Thoracic aorta (tissue), 2 donors: ENCODE measurements at regions not wholly inside any gene's neighbourhood (a gene's known extent, or its start where the extent isn't known, plus 50 kb on each side); places are given as distances from the start of the nearest gene placed in this dataset.
A peak's percentile ranks its signal among the peaks of the same experiment; 100 is the strongest.

Experiments
- ATAC-seq: fragments of 150-250 bp; one replicate; pipeline ENCODE4 v1.8.0; 2017; ENCODE audit warnings: low read depth; ENCODE audit not compliant: insufficient number of reproducible peaks, low FRiP score
- DNase-seq: peaks from one replicate; pipeline ENCODE4 v3.0.0-alpha.2; 2020; ENCODE audit warnings: low spot score
- H3K27ac ChIP-seq, 2 donors: fragments of 200-600 bp; sonication (generic); 1 replicate in 1 of 2; 2 replicates in 1 of 2; pipeline ENCODE4 v1.5.1; 2016; ENCODE audit warnings: mild to moderate bottlenecking in 2 of 2, moderate library complexity in 2 of 2
- H3K27me3 ChIP-seq: fragments of 200-600 bp; sonication (generic); replicated peaks from 2 replicates; pipeline ENCODE4 v1.6.0; 2016; ENCODE audit warnings: mild to moderate bottlenecking; ENCODE audit not compliant: insufficient read depth
- H3K36me3 ChIP-seq: fragments of 200-600 bp; sonication (generic); one replicate; pipeline ENCODE4 v1.5.1; 2016
- H3K4me1 ChIP-seq, 2 donors: fragments of 200-600 bp; sonication (generic); 1 replicate in 1 of 2; 2 replicates in 1 of 2; pipeline versions ENCODE4 v1.5.1 to v1.6.0; 2016; ENCODE audit warnings: low read depth in 2 of 2, mild to moderate bottlenecking in 1 of 2; ENCODE audit not compliant: control insufficient read depth in 1 of 2
- H3K4me3 ChIP-seq: fragments of 200-600 bp; sonication (generic); 2 replicates; pipeline ENCODE4 v1.5.1; 2016; ENCODE audit warnings: mild to moderate bottlenecking
- H3K9me3 ChIP-seq: fragments of 200-600 bp; sonication (generic); 2 replicates; pipeline ENCODE4 v1.5.1; 2016
- TF ChIP-seq, protein P1 (sequence below): fragments of 200-600 bp; sonication (generic); IDR thresholded peaks from one replicate; pipeline ENCODE4 v1.5.1; 2019; ENCODE audit warnings: antibody characterized with exemption

DNA sequence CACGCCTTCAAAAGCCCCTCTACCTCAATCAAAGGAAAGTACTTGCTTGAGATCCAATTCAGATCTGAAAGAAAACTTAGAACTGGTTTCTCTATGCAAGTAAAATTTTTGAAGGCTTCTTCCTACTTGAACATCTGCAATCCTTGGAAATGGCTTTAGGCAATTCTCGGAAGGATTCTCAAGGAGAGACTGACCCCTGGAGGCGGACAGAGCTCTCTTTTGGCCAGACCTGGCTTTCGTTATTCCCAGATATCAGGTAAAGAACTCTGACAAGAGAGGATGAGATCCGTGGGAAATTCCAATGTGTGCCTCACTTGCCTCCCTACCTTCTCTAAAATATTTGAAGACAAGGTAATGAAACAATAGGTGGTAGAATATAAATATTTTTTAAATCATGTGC is 670.3 kb upstream of the FAM241A start:
- TF ChIP-seq, protein P1, sequence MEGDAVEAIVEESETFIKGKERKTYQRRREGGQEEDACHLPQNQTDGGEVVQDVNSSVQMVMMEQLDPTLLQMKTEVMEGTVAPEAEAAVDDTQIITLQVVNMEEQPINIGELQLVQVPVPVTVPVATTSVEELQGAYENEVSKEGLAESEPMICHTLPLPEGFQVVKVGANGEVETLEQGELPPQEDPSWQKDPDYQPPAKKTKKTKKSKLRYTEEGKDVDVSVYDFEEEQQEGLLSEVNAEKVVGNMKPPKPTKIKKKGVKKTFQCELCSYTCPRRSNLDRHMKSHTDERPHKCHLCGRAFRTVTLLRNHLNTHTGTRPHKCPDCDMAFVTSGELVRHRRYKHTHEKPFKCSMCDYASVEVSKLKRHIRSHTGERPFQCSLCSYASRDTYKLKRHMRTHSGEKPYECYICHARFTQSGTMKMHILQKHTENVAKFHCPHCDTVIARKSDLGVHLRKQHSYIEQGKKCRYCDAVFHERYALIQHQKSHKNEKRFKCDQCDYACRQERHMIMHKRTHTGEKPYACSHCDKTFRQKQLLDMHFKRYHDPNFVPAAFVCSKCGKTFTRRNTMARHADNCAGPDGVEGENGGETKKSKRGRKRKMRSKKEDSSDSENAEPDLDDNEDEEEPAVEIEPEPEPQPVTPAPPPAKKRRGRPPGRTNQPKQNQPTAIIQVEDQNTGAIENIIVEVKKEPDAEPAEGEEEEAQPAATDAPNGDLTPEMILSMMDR: peak; percentile 38
- Histone ChIP-seq H3K36me3 (no peaks in the 10 kb centered on the region), H3K27ac (no peak overlapping the region), H3K9me3 (no peaks in the 10 kb centered on the region), H3K27me3 (no peaks in the 10 kb centered on the region), H3K4me1 (no peaks in the 10 kb centered on the region), H3K4me3 (no peak overlapping the region)
- DNase-seq (no peak), ATAC-seq (no peak)

DNA sequence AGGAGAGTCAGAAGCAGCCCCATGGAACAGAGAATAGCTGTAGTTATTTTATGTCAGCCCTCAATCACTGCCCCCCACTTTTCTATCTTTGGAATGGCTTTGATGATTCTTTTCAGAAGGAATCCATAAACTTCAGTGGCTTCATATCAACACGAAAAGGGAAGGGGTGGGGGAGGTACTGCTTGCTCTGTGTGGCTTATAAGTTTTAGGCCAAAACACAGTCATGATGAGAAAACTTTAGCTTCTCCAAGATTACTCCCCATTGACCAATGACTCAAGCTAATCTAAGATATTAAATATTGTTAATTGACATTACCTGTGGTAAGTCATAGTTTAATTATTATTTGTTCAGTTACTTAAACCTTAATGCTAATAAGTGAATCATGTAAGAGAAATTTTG is 669.6 kb upstream of the FAM241A start:
- H3K27me3 ChIP-seq: no peaks in the 10 kb centered on the region
- no peaks in the 10 kb centered on the region for H3K36me3 ChIP-seq
- H3K27ac ChIP-seq: no peak overlapping the region
- H3K4me3 ChIP-seq: no peak overlapping the region
- H3K9me3 ChIP-seq: no peaks in the 10 kb centered on the region
- TF ChIP-seq, protein P1: no peak
- no peak for ATAC-seq
- H3K4me1 ChIP-seq: no peaks in the 10 kb centered on the region
- no peak for DNase-seq

DNA sequence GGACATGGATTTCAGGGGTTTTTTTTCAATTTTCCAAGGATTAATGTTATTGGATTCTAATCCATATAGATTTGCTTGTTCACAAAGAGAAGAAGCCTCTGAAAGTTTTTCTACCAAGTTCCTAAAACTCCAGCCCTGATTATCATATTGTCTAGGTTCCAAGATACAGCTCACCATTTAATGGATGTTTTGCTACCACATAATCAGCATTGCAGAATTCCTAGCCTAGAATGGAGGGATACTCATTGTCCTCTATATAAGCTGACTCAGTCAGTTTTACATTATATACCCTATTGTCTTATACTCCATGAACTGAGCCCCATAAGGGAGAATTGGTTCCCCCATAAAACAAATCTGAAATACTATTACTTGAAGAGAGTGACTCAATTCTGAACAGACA is 664.7 kb upstream of the FAM241A start:
- no peaks in the 10 kb centered on the region for H3K27me3 ChIP-seq
- H3K4me1 ChIP-seq: no peaks in the 10 kb centered on the region
- ATAC-seq (no peak), DNase-seq (no peak)
- H3K4me3 ChIP-seq: no peak overlapping the region
- no peak overlapping the region for H3K27ac ChIP-seq
- TF ChIP-seq, protein P1: no peak
- no peaks in the 10 kb centered on the region for H3K9me3 ChIP-seq
- no peaks in the 10 kb centered on the region for H3K36me3 ChIP-seq

DNA sequence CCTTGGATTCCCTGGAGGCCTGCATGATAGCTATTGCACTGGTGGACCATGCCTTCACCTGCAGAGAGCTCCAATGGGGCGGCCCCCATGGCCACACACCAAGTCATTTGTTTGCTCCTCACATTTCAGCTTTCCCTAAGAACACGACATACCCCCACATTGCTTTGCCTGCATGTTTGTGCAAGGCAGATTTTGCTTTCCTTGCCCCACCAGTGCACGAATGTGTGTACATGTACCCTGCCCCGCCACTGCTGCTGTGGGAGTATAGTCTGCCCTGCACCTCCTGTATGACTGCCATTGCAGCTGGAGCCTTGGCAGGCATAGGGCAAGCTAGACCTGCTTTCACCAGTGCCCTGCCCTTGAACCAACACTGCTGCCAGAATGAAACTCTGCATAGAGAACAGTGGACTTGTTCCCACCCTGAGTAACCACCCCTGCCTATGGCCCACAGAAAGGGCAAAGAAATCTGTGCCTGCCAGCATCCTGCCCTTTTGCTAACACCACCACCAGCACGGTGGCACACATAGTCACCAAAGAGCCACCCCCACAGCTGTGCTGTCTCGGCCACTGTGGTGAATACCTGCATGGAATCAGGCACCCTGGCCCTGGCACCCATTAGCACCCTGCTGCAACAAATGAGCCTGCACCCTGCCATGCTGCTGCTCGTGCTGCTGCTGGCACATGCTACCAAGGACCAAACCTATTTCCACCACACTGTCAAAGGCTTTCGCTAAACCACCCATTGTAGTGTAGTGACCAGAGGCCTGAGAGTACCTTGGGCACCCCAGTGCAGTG is 661.7 kb upstream of the FAM241A start:
- no peak for ATAC-seq
- Histone ChIP-seq H3K27me3 (no peaks in the 10 kb centered on the region), H3K4me1 (no peaks in the 10 kb centered on the region), H3K9me3 (no peaks in the 10 kb centered on the region), H3K27ac (no peak overlapping the region), H3K4me3 (no peak overlapping the region), H3K36me3 (no peaks in the 10 kb centered on the region)
- TF ChIP-seq, protein P1: no peak
- DNase-seq: no peak

DNA sequence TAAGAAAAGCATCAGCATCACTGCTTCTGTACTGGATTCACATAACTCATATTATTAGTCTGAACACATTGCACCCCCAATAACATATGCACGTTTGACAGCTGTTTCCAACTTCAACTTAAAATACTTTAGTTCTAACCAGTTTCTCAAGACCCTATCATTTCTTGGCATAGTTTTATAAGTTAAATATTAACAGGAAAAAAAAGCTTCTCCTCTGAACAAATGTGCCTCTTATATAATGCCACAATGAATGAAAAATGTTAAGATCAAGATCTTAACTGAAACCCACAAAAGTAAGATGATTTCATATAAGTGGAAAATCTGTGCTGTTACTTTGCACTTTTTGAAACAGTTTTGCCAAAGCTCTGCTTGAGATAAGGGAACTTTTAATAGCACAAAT is 652.8 kb upstream of the FAM241A start:
- Histone ChIP-seq H3K27me3 (no peaks in the 10 kb centered on the region), H3K9me3 (no peaks in the 10 kb centered on the region), H3K4me3 (no peak overlapping the region), H3K36me3 (no peaks in the 10 kb centered on the region), H3K27ac (no peak overlapping the region), H3K4me1 (no peaks in the 10 kb centered on the region)
- ATAC-seq (no peak), DNase-seq (no peak)
- TF ChIP-seq, protein P1: no peak
